Right lobe of liver (tissue), 6 donors: ENCODE measurements at regions not wholly inside any gene's neighbourhood (a gene's known extent, or its start where the extent isn't known, plus 50 kb on each side); places are given as distances from the start of the nearest gene placed in this dataset.

Experiments used
- ATAC-seq, 4 donors: fragments of 200-7000 bp; cut with Tn5 transposase; one replicate each; pipeline ENCODE4 v1.9.1; 2020; ENCODE audit warnings: mild to moderate bottlenecking in 4 of 4, moderate library complexity in 4 of 4
- DNase-seq, 3 donors: peaks; one replicate each; pipeline ENCODE4 v3.0.0-alpha.2; 2020
- H3K27ac ChIP-seq, 3 donors: fragments of 200-600 bp; one replicate each; pipeline ENCODE4 v1.8.0; 2022
- H3K27me3 ChIP-seq, 2 donors: fragments of 200-600 bp; one replicate each; pipeline ENCODE4 v1.8.0; 2022
- H3K36me3 ChIP-seq, 4 donors: fragments of 200-600 bp; sonication (generic) in 1 of 4; one replicate each; pipeline versions ENCODE4 v1.5.1 to v1.8.0; 2017 to 2022; ENCODE audit warnings: control low read depth in 1 of 4
- H3K4me1 ChIP-seq, 4 donors: fragments of 200-600 bp; sonication (generic) in 1 of 4; one replicate each; pipeline versions ENCODE4 v1.5.1 to v1.8.0; 2017 to 2022; ENCODE audit warnings: control low read depth in 1 of 4
- H3K4me3 ChIP-seq, 3 donors: fragments of 200-600 bp; one replicate each; pipeline ENCODE4 v1.8.0; 2022
- H3K9me3 ChIP-seq, 4 donors: fragments of 200-600 bp; sonication (generic) in 1 of 4; one replicate each; pipeline versions ENCODE4 v1.5.1 to v1.8.0; 2017 to 2022; ENCODE audit warnings: control low read depth in 1 of 4
- POLR2A ChIP-seq: fragments of 450-650 bp; IDR thresholded peaks from one replicate; pipeline ENCODE4 v1.6.1; 2017; ENCODE audit warnings: antibody characterized with exemption, mild to moderate bottlenecking
- WGBS: methylation state at CpG from one replicate; pipeline ENCODE4 v1.1.6; 2018; ENCODE audit warnings: low coverage, low lambda C conversion rate; ENCODE audit not compliant: insufficient coverage; ENCODE audit errors: missing lambda C conversion rate; 5-methylcytosine and 5-hydroxymethylcytosine counted together
- intact Hi-C, 2 donors: fragments of 100-400 bp; cut with DNase I; formaldehyde crosslinking; loops; one replicate each; pipeline versions ENCODE4 v1.11.2 to v1.14.1; 2022
- TF ChIP-seq, protein P1 (sequence below), 4 donors: fragments of 200-600 bp in 3 of 4; fragments of 450-650 bp in 1 of 4; IDR thresholded peaks; one replicate each; pipeline versions ENCODE4 v1.5.1 to v1.8.0; 2016 to 2022; ENCODE audit warnings: antibody characterized with exemption in 4 of 4, mild to moderate bottlenecking in 2 of 4
- donor health status: DM: no; HTN: yes; CAD: no.
- donor health status: DM: no; HTN: no; CAD: no.
- donor health status: DM: no; HTN: no; CAD: no.
- donor health status: DM: no; HTN: yes; CAD: no.
- donor health status: DM: no; HTN: yes; CAD: no.

DNA sequence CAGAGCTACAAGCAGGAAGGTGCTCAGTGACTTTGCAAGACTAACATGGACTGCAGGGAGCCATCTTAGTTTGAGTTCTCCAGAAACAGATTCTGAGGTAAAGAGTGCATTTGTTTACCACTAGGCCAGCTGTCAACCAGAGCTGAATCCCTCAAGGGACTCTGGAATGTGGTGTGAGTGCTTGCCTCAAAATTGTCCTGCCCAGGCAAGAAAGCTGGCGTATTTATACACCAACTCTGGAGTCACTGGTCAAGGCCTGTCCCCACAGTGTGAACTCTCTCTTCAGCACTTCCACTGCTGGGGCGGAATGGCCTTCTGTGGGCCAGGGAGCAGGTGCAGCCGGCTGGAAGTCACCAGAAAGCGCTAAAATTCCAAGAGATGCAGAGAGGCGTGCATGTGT, 139.2 kb upstream of the TBCA start:
- no peak for DNase-seq
- no peak overlapping the region for H3K4me3 ChIP-seq
- no peaks in the 10 kb centered on the region for H3K4me1 ChIP-seq
- 86% methylated on average over 3 of the region's 5 CpGs for WGBS
- no peak for ATAC-seq
- intact Hi-C loops = no loop called here
- no peaks in the 10 kb centered on the region for H3K27me3 ChIP-seq
- H3K9me3 ChIP-seq = no peaks in the 10 kb centered on the region
- no peak overlapping the region for H3K27ac ChIP-seq
- TF ChIP-seq, protein P1, sequence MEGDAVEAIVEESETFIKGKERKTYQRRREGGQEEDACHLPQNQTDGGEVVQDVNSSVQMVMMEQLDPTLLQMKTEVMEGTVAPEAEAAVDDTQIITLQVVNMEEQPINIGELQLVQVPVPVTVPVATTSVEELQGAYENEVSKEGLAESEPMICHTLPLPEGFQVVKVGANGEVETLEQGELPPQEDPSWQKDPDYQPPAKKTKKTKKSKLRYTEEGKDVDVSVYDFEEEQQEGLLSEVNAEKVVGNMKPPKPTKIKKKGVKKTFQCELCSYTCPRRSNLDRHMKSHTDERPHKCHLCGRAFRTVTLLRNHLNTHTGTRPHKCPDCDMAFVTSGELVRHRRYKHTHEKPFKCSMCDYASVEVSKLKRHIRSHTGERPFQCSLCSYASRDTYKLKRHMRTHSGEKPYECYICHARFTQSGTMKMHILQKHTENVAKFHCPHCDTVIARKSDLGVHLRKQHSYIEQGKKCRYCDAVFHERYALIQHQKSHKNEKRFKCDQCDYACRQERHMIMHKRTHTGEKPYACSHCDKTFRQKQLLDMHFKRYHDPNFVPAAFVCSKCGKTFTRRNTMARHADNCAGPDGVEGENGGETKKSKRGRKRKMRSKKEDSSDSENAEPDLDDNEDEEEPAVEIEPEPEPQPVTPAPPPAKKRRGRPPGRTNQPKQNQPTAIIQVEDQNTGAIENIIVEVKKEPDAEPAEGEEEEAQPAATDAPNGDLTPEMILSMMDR (IDR thresholded peaks at IDR 0.05) = no peak
- TF ChIP-seq POLR2A = no peak
- H3K36me3 ChIP-seq = no peaks in the 10 kb centered on the region

DNA sequence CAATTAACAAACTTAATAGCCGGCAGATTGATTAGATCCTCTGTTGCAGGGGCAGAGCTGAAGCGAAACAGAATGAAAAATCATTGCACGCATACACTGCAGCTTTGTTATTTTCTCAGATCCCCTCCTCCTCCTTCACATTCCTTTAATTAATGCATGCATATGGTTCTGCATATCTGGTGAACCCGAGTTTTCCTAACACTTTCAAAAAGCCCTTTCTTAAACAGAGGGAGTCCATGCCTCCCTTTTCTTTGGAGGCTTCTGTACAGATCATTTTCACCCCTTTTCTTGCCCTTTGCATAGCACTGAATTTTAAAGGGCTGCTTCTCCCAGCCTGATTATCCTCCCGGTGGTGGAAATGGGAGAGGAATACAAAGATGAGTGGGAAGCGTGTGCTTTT, 136.6 kb upstream of the TBCA start:
- H3K36me3 ChIP-seq = no peaks in the 10 kb centered on the region
- ATAC-seq = no peak
- intact Hi-C loops = no loop called here
- no peak overlapping the region for H3K27ac ChIP-seq
- H3K4me1 ChIP-seq = no peaks in the 10 kb centered on the region
- TF ChIP-seq, protein P1 (IDR thresholded peaks at IDR 0.05) = no peak
- TF ChIP-seq POLR2A = no peak
- DNase-seq = no peak
- 58% methylated on average over 6 of the region's 6 CpGs for WGBS
- no peaks in the 10 kb centered on the region for H3K9me3 ChIP-seq
- H3K4me3 ChIP-seq = no peak overlapping the region
- no peaks in the 10 kb centered on the region for H3K27me3 ChIP-seq

DNA sequence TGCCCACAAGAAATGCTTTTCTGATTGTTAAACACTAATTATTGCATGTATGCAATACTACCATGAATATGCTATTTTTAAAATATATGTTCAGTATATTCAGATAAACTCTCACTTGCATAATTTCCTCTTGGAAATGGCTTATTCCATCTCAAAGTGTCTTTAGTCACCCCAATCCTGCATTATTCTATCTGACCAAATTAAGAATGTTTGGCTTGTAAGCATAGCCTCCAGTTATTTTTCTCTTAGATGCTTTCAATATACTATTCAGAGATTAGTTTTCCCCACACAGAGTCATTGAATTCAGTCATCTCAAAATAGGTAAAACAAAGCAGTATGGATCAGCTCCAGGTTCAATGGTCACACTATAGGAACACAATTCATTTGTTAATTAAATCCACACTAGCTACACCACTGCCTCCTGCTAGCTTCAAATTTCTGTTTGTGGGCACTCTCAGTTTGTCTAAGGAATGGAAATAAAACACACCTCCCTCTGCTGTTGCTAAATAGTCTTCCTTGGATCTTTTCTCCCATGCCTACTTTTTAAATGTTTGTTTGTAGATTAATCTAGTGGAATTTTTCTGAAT, 134.6 kb upstream of the TBCA start:
- no peaks in the 10 kb centered on the region for H3K9me3 ChIP-seq
- no peak overlapping the region for H3K4me3 ChIP-seq
- H3K27ac ChIP-seq = no peak overlapping the region
- no peaks in the 10 kb centered on the region for H3K36me3 ChIP-seq
- no peak for DNase-seq
- ATAC-seq = no peak
- intact Hi-C loops = no loop called here
- H3K27me3 ChIP-seq = no peaks in the 10 kb centered on the region
- no peaks in the 10 kb centered on the region for H3K4me1 ChIP-seq
- TF ChIP-seq POLR2A = no peak
- TF ChIP-seq, protein P1 (IDR thresholded peaks at IDR 0.05) = no peak

DNA sequence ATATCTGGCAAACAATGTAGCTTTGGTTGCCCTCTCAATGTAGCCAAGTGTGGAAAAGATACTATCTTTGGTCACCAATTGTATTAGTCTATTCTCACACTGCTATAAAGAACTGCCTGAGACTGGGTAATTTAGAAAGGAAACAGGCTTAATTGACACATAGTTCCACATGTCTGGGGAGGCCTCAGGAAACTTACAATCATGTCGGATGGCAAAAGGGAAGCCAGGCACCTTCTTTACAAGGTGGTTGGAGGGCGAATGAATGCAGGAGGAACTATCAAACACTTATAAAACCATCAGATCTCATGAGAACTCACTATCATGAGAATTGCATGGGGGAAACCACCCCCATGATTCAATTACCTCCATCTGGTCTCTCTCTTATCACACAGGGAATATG, 133.1 kb upstream of the TBCA start:
- intact Hi-C loops = no loop called here
- H3K4me3 ChIP-seq = no peak overlapping the region
- 77% methylated on average over 2 of the region's 2 CpGs for whole genome bisulfite sequencing

More for the DNA sequence above, 133.1 kb upstream of the TBCA start:
- DNase-seq (no peak), ATAC-seq (no peak)
- no peak for TF ChIP-seq POLR2A
- TF ChIP-seq, protein P1 (IDR thresholded peaks at IDR 0.05) = no peak
- H3K27ac ChIP-seq = no peak overlapping the region
- no peaks in the 10 kb centered on the region for H3K27me3 ChIP-seq
- H3K9me3 ChIP-seq = no peaks in the 10 kb centered on the region
- H3K4me1 ChIP-seq = no peaks in the 10 kb centered on the region
- H3K36me3 ChIP-seq = no peaks in the 10 kb centered on the region
